Endothelial cell (in vitro differentiated cells): ENCODE measurements at regions not wholly inside any gene's neighbourhood (a gene's known extent, or its start where the extent isn't known, plus 50 kb on each side); places are given as distances from the start of the nearest gene placed in this dataset.

ENCODE experiments used
- DNase-seq: peaks from one replicate; pipeline ENCODE4 v3.0.0; 2021; ENCODE audit warnings: low spot score
- H3K27ac Mint-ChIP-seq: one replicate; pipeline ENCODE4 v1.8.0; 2021; ENCODE audit warnings: mixed read lengths, inconsistent platforms; ENCODE audit not compliant: unreplicated experiment
- H3K27me3 Mint-ChIP-seq: one replicate; pipeline ENCODE4 v1.8.0; 2021; ENCODE audit warnings: mild to moderate bottlenecking, moderate library complexity, mixed read lengths, inconsistent platforms; ENCODE audit not compliant: unreplicated experiment
- H3K36me3 Mint-ChIP-seq: one replicate; pipeline ENCODE4 v1.8.0; 2021; ENCODE audit warnings: mild to moderate bottlenecking, low read depth, mixed read lengths, inconsistent platforms; ENCODE audit not compliant: unreplicated experiment
- H3K4me1 Mint-ChIP-seq: one replicate; pipeline ENCODE4 v1.8.0; 2021; ENCODE audit warnings: mild to moderate bottlenecking, mixed read lengths, inconsistent platforms; ENCODE audit not compliant: unreplicated experiment
- H3K4me3 Mint-ChIP-seq: one replicate; pipeline ENCODE4 v1.8.0; 2021; ENCODE audit warnings: mild to moderate bottlenecking, mixed read lengths, inconsistent platforms; ENCODE audit not compliant: unreplicated experiment
- H3K9me3 Mint-ChIP-seq: one replicate; pipeline ENCODE4 v1.8.0; 2021; ENCODE audit warnings: mixed read lengths, inconsistent platforms; ENCODE audit not compliant: unreplicated experiment
- CTCF ChIP-seq: fragments of 200-600 bp; sonication (generic); IDR thresholded peaks from one replicate; pipeline ENCODE4 v1.5.0; 2021; ENCODE audit warnings: antibody characterized with exemption; ENCODE audit not compliant: unreplicated experiment

GRCh38 chr6:16927205-16927604 lies 165.9 kb upstream of the ATXN1 start:
- no peak for DNase-seq
- no peaks in the 10 kb centered on the region for H3K27me3 Mint-ChIP-seq
- TF ChIP-seq CTCF = no peak

GRCh38 chr6:16925461-16925860 lies 164.2 kb upstream of the ATXN1 start:
- no peaks in the 10 kb centered on the region for H3K4me1 Mint-ChIP-seq
- no peak for DNase-seq
- no peak overlapping the region for H3K27ac Mint-ChIP-seq
- no peak for TF ChIP-seq CTCF
- H3K4me3 Mint-ChIP-seq = no peak overlapping the region
- H3K9me3 Mint-ChIP-seq = no peaks in the 10 kb centered on the region
- no peaks in the 10 kb centered on the region for H3K36me3 Mint-ChIP-seq
- no peaks in the 10 kb centered on the region for H3K27me3 Mint-ChIP-seq

More at GRCh38 chr6:16927205-16927604, 165.9 kb upstream of the ATXN1 start:
- no peaks in the 10 kb centered on the region for H3K9me3 Mint-ChIP-seq
- H3K4me1 Mint-ChIP-seq = no peaks in the 10 kb centered on the region
- H3K4me3 Mint-ChIP-seq = no peak overlapping the region
- no peaks in the 10 kb centered on the region for H3K36me3 Mint-ChIP-seq
- no peak overlapping the region for H3K27ac Mint-ChIP-seq

GRCh38 chr6:16922282-16922681 lies 161.0 kb upstream of the ATXN1 start:
- Mint-ChIP-seq H3K27ac (no peak overlapping the region), H3K27me3 (no peaks in the 10 kb centered on the region), H3K36me3 (no peaks in the 10 kb centered on the region), H3K4me1 (no peaks in the 10 kb centered on the region), H3K9me3 (no peaks in the 10 kb centered on the region), H3K4me3 (no peak overlapping the region)
- TF ChIP-seq CTCF = no peak
- no peak for DNase-seq

- no peak for DNase-seq
- Mint-ChIP-seq H3K9me3 (no peaks in the 10 kb centered on the region), H3K36me3 (no peaks in the 10 kb centered on the region), H3K27ac (no peak overlapping the region), H3K4me1 (no peaks in the 10 kb centered on the region), H3K27me3 (peaks cover 2% of the 10 kb centered on the region), H3K4me3 (no peak overlapping the region)
- TF ChIP-seq CTCF = no peak
Measured at GRCh38 chr6:16921399-16922110, 160.3 kb upstream of the ATXN1 start.

GRCh38 chr6:16918586-16918985 lies 157.3 kb upstream of the ATXN1 start:
- no peaks in the 10 kb centered on the region for H3K36me3 Mint-ChIP-seq
- DNase-seq = no peak
- no peak for TF ChIP-seq CTCF
- H3K27ac Mint-ChIP-seq = no peak overlapping the region
- H3K4me1 Mint-ChIP-seq = no peaks in the 10 kb centered on the region
- peaks cover 2% of the 10 kb centered on the region for H3K27me3 Mint-ChIP-seq
- H3K4me3 Mint-ChIP-seq = no peak overlapping the region
- H3K9me3 Mint-ChIP-seq = no peaks in the 10 kb centered on the region
